Gastroesophageal sphincter (tissue), 4 donors: ENCODE measurements at regions not wholly inside any gene's neighbourhood (a gene's known extent, or its start where the extent isn't known, plus 50 kb on each side); places are given as distances from the start of the nearest gene placed in this dataset.

Experiments
- ATAC-seq: fragments of 150-250 bp; one replicate; pipeline ENCODE4 v1.9.1; 2016; ENCODE audit warnings: mild to moderate bottlenecking, moderate library complexity
- H3K27ac ChIP-seq, 4 donors: fragments of 200-600 bp; sonication (generic) in 3 of 4; 1 replicate in 3 of 4; 2 replicates in 1 of 4; pipeline ENCODE4 v1.5.1; 2016 to 2019
- H3K27me3 ChIP-seq: fragments of 200-600 bp; sonication (generic); one replicate; pipeline ENCODE4 v1.5.1; 2019
- H3K36me3 ChIP-seq, 2 donors: fragments of 200-600 bp; sonication (generic); one replicate each; pipeline ENCODE4 v1.5.1; 2019; ENCODE audit warnings: control low read depth in 1 of 2
- H3K4me1 ChIP-seq, 3 donors: fragments of 200-600 bp; sonication (generic); 1 replicate in 2 of 3; 2 replicates in 1 of 3; pipeline ENCODE4 v1.5.1; 2016 to 2019; ENCODE audit warnings: control low read depth in 2 of 3
- H3K4me3 ChIP-seq, 2 donors: fragments of 200-600 bp; sonication (generic); one replicate each; pipeline ENCODE4 v1.5.1; 2019; ENCODE audit warnings: mild to moderate bottlenecking in 1 of 2, moderate library complexity in 1 of 2
- H3K9me3 ChIP-seq, 3 donors: fragments of 200-600 bp; sonication (generic); one replicate each; pipeline ENCODE4 v1.5.1; 2017 to 2019; ENCODE audit warnings: control low read depth in 2 of 3
- EP300 ChIP-seq: sonication (generic); formaldehyde crosslinking; IDR thresholded peaks from one replicate; pipeline ENCODE4 v1.6.1; 2017; ENCODE audit warnings: antibody characterized with exemption, mild to moderate bottlenecking
- POLR2A ChIP-seq, 2 donors: fragments of 450-650 bp; IDR thresholded peaks; one replicate each; pipeline ENCODE4 v1.6.1; 2017; ENCODE audit warnings: antibody characterized with exemption in 2 of 2, mild to moderate bottlenecking in 2 of 2, moderate library complexity in 1 of 2
- POLR2AphosphoS5 ChIP-seq: sonication (generic); formaldehyde crosslinking; IDR thresholded peaks from one replicate; pipeline ENCODE4 v1.6.1; 2017; ENCODE audit warnings: antibody characterized with exemption
- WGBS, 2 donors: methylation state at CpG; one replicate each; pipeline ENCODE4 v1.1.5; 2018; ENCODE audit warnings: low coverage in 1 of 2; 5-methylcytosine and 5-hydroxymethylcytosine counted together
- small RNA-seq, 4 donors: library from RNA; depleted of rRNA; stranded (forward); fragments of <200 nt; gene quantifications; one replicate each; pipeline ENCODE3, GENCODE V24; 2016
- TF ChIP-seq, protein P1 (sequence below), 4 experiments: fragments of 200-600 bp in 2 of 4; fragments of 450-650 bp in 2 of 4; sonication (generic) in 1 of 4; IDR thresholded peaks; one replicate each; pipeline ENCODE4 v1.5.1; 2017 to 2019; ENCODE audit warnings: antibody characterized with exemption in 4 of 4, mild to moderate bottlenecking in 2 of 4, moderate library complexity in 2 of 4

DNA sequence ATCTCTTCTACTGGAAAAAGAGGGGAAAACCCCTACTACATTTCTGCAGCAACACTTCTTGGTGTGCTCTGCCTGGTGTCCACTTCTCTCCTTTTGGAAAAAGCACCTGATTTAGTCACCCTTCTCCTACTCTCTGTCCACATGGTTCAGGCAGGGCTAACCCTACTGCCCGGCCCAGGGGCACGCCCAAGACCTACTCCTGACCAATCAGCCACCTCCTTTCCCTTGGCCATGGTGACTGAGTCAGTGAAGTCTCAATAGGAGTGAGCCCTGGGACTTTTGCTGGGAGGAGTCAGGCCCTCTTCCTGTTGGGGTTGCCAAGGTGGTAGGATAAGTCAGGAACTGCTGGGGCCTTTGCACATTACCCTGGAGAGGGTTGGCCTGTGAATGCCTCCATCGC, 52.5 kb upstream of the MYL2 start:
- Histone ChIP-seq H3K27me3 (peaks cover 28% of the 10 kb centered on the region), H3K27ac (no peak overlapping the region), H3K9me3 (peaks cover 0 to 14% (median 0%) of the 10 kb centered on the region in 3 donors), H3K4me3 (no peak overlapping the region), H3K36me3 (no peaks in the 10 kb centered on the region), H3K4me1 (no peaks in the 10 kb centered on the region)
- ATAC-seq, result no peak
- TF ChIP-seq POLR2AphosphoS5 (no peak), POLR2A (IDR thresholded peaks at IDR 0.05) (no peak), EP300 (no peak)
- TF ChIP-seq, protein P1, sequence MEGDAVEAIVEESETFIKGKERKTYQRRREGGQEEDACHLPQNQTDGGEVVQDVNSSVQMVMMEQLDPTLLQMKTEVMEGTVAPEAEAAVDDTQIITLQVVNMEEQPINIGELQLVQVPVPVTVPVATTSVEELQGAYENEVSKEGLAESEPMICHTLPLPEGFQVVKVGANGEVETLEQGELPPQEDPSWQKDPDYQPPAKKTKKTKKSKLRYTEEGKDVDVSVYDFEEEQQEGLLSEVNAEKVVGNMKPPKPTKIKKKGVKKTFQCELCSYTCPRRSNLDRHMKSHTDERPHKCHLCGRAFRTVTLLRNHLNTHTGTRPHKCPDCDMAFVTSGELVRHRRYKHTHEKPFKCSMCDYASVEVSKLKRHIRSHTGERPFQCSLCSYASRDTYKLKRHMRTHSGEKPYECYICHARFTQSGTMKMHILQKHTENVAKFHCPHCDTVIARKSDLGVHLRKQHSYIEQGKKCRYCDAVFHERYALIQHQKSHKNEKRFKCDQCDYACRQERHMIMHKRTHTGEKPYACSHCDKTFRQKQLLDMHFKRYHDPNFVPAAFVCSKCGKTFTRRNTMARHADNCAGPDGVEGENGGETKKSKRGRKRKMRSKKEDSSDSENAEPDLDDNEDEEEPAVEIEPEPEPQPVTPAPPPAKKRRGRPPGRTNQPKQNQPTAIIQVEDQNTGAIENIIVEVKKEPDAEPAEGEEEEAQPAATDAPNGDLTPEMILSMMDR (IDR thresholded peaks at IDR 0.05), result no peak
- 80% methylated on average over 1 of the region's 3 CpGs; no CpG with 5 or more reads in 1 of the 2 donors for WGBS, 2 donors

DNA sequence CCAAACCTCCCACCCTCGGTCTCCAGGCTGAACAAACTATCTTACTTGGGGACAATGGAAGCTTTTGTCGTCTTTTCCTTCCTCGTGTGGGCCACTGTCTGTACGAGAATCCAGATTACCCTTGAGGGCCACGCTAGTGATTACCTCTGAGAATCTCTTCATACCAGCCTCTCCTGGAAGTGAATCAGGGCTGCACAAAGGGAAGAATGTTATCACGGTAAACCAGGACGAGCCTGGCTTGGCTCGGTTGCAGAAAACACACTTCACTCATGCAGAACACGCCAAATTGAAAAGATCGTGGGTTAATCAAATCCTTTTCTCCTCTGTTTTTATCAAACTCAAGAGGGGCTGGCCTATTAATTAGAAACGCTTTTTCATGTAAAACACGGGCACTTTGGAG, 51.6 kb upstream of the MYL2 start:
- Histone ChIP-seq H3K36me3 (no peaks in the 10 kb centered on the region), H3K9me3 (peaks cover 0 to 14% (median 0%) of the 10 kb centered on the region in 3 donors), H3K4me3 (no peak overlapping the region), H3K27me3 (peaks cover 25% of the 10 kb centered on the region), H3K27ac (no peak overlapping the region), H3K4me1 (no peaks in the 10 kb centered on the region)
- TF ChIP-seq POLR2AphosphoS5 (no peak), EP300 (no peak)
- 49 to 63% methylated on average over 5 to 10 of the region's 12 CpGs for WGBS, 2 donors
- no peak for ATAC-seq

DNA sequence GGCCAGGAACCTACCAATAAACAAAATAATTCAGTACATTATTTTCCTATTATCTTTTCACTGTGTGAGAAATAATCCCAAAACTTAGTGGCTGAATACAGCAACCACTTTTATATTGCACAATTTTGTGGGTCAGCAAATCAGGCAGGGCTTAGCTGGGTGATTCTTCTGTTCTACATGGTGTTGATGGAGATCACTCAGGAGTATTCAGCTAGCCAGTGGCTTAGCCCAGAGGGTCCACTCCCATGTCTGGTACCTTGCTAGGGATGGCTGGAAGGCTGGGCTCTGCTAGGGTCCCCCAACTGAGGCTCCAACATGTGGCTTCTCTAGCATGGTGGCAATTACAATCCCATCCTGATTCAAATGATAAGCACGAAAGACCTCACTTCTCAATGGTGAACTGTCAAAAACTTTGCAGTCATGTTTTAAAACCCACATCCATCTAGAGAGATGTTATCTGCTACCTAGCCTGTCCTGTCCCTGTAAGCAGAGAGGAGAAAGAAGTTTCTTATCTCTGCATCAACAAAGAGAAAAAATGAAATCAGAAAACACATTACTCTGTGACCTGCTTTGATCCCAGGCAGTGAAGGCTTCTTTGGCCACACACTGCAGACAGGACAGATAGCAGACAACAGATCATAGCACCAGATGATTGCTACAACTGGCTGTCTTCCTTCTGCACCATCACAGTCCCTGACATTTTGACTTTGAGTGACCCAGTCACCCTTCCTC, 51.0 kb upstream of the MYL2 start:
- H3K27me3 ChIP-seq, result peaks cover 31% of the 10 kb centered on the region
- no peaks in the 10 kb centered on the region for H3K36me3 ChIP-seq
- no peak overlapping the region for H3K4me3 ChIP-seq
- peaks cover 0 to 14% (median 0%) of the 10 kb centered on the region in 3 donors for H3K9me3 ChIP-seq
- 83% methylated on average over 1 of the region's 1 CpG; no CpG with 5 or more reads in 1 of the 2 donors for WGBS, 2 donors
- TF ChIP-seq POLR2AphosphoS5, result no peak
- no peak for TF ChIP-seq POLR2A (IDR thresholded peaks at IDR 0.05)
- TF ChIP-seq, protein P1 (IDR thresholded peaks at IDR 0.05), result no peak
- TF ChIP-seq EP300, result no peak
- no peak overlapping the region for H3K27ac ChIP-seq
- no peak for ATAC-seq
- no peaks in the 10 kb centered on the region for H3K4me1 ChIP-seq

Small RNA genes lying in the stretch of these regions (small RNA-seq; reads per million reads assigned to genes)
- 0 reads per million in 4 donors for gene MIR6760
